ENCODE measurements at regions not wholly inside any gene's neighbourhood (a gene's known extent, or its start where the extent isn't known, plus 50 kb on each side); places are given as distances from the start of the nearest gene placed in this dataset.

- Mint-ChIP-seq H3K36me3 (ENCODE audit: insufficient read depth) (no peaks in the 10 kb centered on the region), H3K4me1 (ENCODE audit: low read depth) (peaks cover 4% of the 10 kb centered on the region), H3K27me3 (peaks cover 15% of the 10 kb centered on the region), H3K9me3 (ENCODE audit: low read depth) (peaks cover 3% of the 10 kb centered on the region), H3K4me3 (ENCODE audit: low read depth) (no peak overlapping the region), H3K27ac (no peak overlapping the region)
- DNase-seq (ENCODE audit: low spot score, unreplicated experiment), result no peak
- no peak for TF ChIP-seq CTCF (IDR thresholded peaks at IDR 0.05; ENCODE audit: unreplicated experiment)
Measured at GRCh38 chr6:105873799-105874198, 212.3 kb upstream of the PRDM1 start.

GRCh38 chr6:105873211-105873704, 212.9 kb upstream of the PRDM1 start:
- no peak overlapping the region for H3K4me3 Mint-ChIP-seq (ENCODE audit: low read depth)
- no peak for DNase-seq (ENCODE audit: low spot score, unreplicated experiment)
- no peak for TF ChIP-seq CTCF (IDR thresholded peaks at IDR 0.05; ENCODE audit: unreplicated experiment)
- no peaks in the 10 kb centered on the region for H3K36me3 Mint-ChIP-seq (ENCODE audit: insufficient read depth)
- H3K27ac Mint-ChIP-seq, result no peak overlapping the region
- peaks cover 4% of the 10 kb centered on the region for H3K4me1 Mint-ChIP-seq (ENCODE audit: low read depth)
- peaks cover 15% of the 10 kb centered on the region for H3K27me3 Mint-ChIP-seq
- peaks cover 2% of the 10 kb centered on the region for H3K9me3 Mint-ChIP-seq (ENCODE audit: low read depth)

- no peaks in the 10 kb centered on the region for H3K36me3 Mint-ChIP-seq (ENCODE audit: insufficient read depth)
- DNase-seq (ENCODE audit: low spot score, unreplicated experiment), result no peak
- peaks cover 4% of the 10 kb centered on the region for H3K4me1 Mint-ChIP-seq (ENCODE audit: low read depth)
- no peak overlapping the region for H3K27ac Mint-ChIP-seq
- no peak overlapping the region for H3K4me3 Mint-ChIP-seq (ENCODE audit: low read depth)
- H3K9me3 Mint-ChIP-seq (ENCODE audit: low read depth), result no peaks in the 10 kb centered on the region
- no peak for TF ChIP-seq CTCF (IDR thresholded peaks at IDR 0.05; ENCODE audit: unreplicated experiment)
- H3K27me3 Mint-ChIP-seq, result peaks cover 21% of the 10 kb centered on the region
Measured at GRCh38 chr6:105872249-105872648, 213.9 kb upstream of the PRDM1 start.

- no peak for TF ChIP-seq CTCF (IDR thresholded peaks at IDR 0.05; ENCODE audit: unreplicated experiment)
- DNase-seq (ENCODE audit: low spot score, unreplicated experiment), result no peak
- peaks cover 21% of the 10 kb centered on the region for H3K27me3 Mint-ChIP-seq
- no peaks in the 10 kb centered on the region for H3K9me3 Mint-ChIP-seq (ENCODE audit: low read depth)
- H3K4me3 Mint-ChIP-seq (ENCODE audit: low read depth), result no peak overlapping the region
- H3K36me3 Mint-ChIP-seq (ENCODE audit: insufficient read depth), result no peaks in the 10 kb centered on the region
- no peak overlapping the region for H3K27ac Mint-ChIP-seq
- H3K4me1 Mint-ChIP-seq (ENCODE audit: low read depth), result peaks cover 4% of the 10 kb centered on the region
Measured at GRCh38 chr6:105871542-105871941, 214.6 kb upstream of the PRDM1 start.

- Mint-ChIP-seq H3K27me3 (peaks cover 26% of the 10 kb centered on the region), H3K36me3 (ENCODE audit: insufficient read depth) (no peaks in the 10 kb centered on the region), H3K27ac (no peak overlapping the region), H3K4me1 (ENCODE audit: low read depth) (peaks cover 4% of the 10 kb centered on the region), H3K4me3 (ENCODE audit: low read depth) (no peak overlapping the region), H3K9me3 (ENCODE audit: low read depth) (no peaks in the 10 kb centered on the region)
- TF ChIP-seq CTCF (IDR thresholded peaks at IDR 0.05; ENCODE audit: unreplicated experiment), result no peak
- no peak for DNase-seq (ENCODE audit: low spot score, unreplicated experiment)
Measured at GRCh38 chr6:105869835-105870440, 216.2 kb upstream of the PRDM1 start.
